GM06990 (cell line): ENCODE measurements at regions not wholly inside any gene's neighbourhood (a gene's known extent, or its start where the extent isn't known, plus 50 kb on each side); places are given as distances from the start of the nearest gene placed in this dataset.

Source experiments
- DNase-seq: peaks from one replicate; pipeline ENCODE4 v3.0.0-alpha.2; 2011; ENCODE audit not compliant: insufficient read length; ENCODE audit errors: extremely low read depth
- H3K27me3 ChIP-seq: replicated peaks from 2 replicates; pipeline ENCODE4 v1.6.0; 2011; ENCODE audit warnings: low read length; ENCODE audit not compliant: control insufficient read depth, insufficient read depth
- H3K36me3 ChIP-seq: 2 replicates; pipeline ENCODE4 v1.5.1; 2011; ENCODE audit warnings: low read length; ENCODE audit not compliant: control insufficient read depth, insufficient read depth
- H3K4me3 ChIP-seq: replicated peaks from 2 replicates; pipeline ENCODE4 v1.5.1; 2011; ENCODE audit warnings: low read depth, mild to moderate bottlenecking, control low read depth, low read length
- TF ChIP-seq, protein P1 (sequence below): IDR thresholded peaks from 2 replicates; pipeline ENCODE4 v1.5.1; 2011; ENCODE audit warnings: low read length, control low read depth, mild to moderate bottlenecking, inconsistent platforms; ENCODE audit not compliant: insufficient read depth, poor library complexity, severe bottlenecking

DNA sequence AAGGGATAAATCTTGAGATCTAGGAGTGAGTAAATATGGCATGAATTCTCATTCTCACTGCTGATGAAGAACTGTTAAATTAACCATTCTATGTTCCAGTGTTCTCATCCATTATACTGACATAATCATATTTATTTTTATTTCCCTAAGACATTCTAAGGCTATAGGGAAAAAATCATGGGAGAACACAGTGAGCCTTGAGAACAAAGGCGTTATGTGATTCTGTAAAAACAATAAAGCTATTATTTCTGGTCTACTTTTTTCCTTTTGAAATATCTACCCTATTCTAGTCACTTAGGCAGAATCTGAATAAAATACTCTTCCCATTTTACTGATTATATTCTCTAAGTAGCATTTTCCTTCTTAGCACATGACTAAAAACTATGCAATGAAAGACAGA is 155.7 kb upstream of the ADAMTS16 start:
- H3K36me3 ChIP-seq, result no peaks in the 10 kb centered on the region
- H3K27me3 ChIP-seq, result no peaks in the 10 kb centered on the region
- DNase-seq, result no peak
- H3K4me3 ChIP-seq, result no peak overlapping the region
- TF ChIP-seq, protein P1, sequence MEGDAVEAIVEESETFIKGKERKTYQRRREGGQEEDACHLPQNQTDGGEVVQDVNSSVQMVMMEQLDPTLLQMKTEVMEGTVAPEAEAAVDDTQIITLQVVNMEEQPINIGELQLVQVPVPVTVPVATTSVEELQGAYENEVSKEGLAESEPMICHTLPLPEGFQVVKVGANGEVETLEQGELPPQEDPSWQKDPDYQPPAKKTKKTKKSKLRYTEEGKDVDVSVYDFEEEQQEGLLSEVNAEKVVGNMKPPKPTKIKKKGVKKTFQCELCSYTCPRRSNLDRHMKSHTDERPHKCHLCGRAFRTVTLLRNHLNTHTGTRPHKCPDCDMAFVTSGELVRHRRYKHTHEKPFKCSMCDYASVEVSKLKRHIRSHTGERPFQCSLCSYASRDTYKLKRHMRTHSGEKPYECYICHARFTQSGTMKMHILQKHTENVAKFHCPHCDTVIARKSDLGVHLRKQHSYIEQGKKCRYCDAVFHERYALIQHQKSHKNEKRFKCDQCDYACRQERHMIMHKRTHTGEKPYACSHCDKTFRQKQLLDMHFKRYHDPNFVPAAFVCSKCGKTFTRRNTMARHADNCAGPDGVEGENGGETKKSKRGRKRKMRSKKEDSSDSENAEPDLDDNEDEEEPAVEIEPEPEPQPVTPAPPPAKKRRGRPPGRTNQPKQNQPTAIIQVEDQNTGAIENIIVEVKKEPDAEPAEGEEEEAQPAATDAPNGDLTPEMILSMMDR, result no peak

DNA sequence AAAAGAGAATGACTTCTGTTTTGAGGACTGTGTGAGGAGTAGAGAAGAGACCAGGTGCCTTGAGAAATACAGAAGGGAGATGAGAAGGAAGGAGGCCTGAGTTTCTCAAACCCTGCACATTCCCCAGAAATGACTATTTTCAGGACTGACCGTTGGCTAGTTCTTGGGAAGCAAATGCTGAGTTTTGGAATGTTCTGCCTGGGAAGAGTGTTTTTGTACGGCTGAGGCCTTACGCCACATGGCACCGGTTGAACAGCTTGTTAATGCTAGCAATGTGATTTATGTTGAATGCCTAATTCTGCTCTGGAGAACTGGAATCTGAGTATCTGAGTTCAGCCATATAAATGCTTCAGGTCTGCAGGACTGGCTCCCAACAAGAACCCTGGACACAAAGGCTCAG is 152.7 kb upstream of the ADAMTS16 start:
- DNase-seq, result no peak
- TF ChIP-seq, protein P1, result no peak
- Histone ChIP-seq H3K36me3 (no peaks in the 10 kb centered on the region), H3K27me3 (no peaks in the 10 kb centered on the region), H3K4me3 (no peak overlapping the region)

DNA sequence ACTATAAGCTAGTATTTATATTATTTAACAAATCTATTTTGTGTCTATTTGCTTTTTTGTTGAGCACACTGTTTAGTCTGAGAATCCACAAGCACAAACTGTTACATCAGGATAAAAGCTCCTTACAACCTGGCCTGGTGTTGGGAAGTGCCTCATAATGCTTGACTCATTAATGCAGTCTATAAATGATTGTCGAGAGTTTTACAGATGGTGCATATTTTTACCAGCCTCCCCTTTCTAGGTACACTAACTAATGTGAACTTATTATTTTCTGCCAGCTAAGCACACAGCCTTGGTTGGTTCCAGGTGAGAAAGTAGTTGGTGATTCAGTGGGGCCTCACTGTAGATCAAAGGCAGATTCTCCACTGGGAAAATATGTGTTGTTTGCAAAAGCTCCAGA is 151.0 kb upstream of the ADAMTS16 start:
- Histone ChIP-seq H3K4me3 (no peak overlapping the region), H3K36me3 (no peaks in the 10 kb centered on the region), H3K27me3 (no peaks in the 10 kb centered on the region)
- DNase-seq, result no peak
- TF ChIP-seq, protein P1, result no peak

DNA sequence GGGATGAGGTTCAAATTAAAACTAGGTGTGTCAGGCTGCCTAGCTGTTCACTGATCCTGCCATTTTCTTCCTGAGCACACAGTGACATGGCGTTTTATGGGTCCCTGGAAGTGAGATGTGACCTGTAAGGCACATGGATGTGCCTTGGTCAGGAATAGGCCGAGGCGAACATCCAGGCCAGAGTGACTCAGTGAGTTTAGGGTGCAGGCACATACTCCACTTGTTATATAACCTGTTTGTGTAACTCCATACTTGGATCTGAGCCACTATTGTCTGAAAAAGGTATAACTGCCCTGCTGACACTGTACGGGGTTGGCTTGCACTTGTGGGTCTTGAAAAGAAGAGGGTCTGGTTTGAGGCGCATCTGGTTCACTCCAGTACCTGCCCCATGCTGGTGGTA is 150.1 kb upstream of the ADAMTS16 start:
- H3K27me3 ChIP-seq, result no peaks in the 10 kb centered on the region
- TF ChIP-seq, protein P1, result no peak
- DNase-seq, result no peak
- no peak overlapping the region for H3K4me3 ChIP-seq
- no peaks in the 10 kb centered on the region for H3K36me3 ChIP-seq

DNA sequence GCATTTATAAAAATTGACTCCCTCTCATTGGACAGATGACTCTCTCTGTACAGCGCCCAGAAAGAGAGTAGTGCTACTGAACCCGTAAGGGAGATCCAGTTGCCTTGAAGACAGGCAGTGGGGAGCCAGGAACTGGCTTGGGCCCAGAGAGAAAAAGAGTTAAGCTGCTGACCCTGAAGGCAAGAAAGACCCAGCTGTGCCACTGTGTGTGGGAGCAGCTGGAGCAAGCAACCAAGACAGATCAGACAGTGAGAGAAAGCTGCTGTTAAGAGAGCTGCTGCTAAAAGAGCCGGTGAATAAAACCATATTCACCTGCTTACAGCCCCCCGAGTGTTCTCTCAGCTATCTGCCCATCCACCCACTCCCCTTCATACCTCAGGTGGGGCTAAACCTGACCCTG is 149.7 kb upstream of the ADAMTS16 start:
- H3K4me3 ChIP-seq, result no peak overlapping the region
- no peaks in the 10 kb centered on the region for H3K27me3 ChIP-seq
- no peak for DNase-seq
- TF ChIP-seq, protein P1, result no peak
- H3K36me3 ChIP-seq, result no peaks in the 10 kb centered on the region

DNA sequence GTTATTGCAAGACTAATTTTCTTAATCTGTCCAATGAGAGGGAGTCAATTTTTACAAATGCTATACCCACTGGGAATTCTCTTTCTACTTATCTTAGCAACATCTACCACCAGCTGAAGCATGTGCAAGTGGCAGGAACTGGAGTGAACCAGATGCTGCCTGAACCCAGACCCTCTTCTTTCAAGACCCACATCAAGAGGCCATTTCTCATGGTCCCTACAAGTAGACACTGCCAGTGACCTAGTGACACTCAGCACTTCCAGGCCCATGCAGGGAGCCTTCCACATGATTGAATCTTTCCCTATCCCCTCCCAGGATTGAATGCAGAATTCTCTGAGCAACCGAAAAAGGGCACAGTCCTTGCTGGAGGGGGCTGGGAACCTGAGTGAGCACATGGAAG is 148.2 kb upstream of the ADAMTS16 start:
- Histone ChIP-seq H3K36me3 (no peaks in the 10 kb centered on the region), H3K27me3 (no peaks in the 10 kb centered on the region), H3K4me3 (no peak overlapping the region)
- no peak for DNase-seq
- TF ChIP-seq, protein P1, result no peak
